NCI-H460 (cell line): ENCODE measurements at regions not wholly inside any gene's neighbourhood (a gene's known extent, or its start where the extent isn't known, plus 50 kb on each side); places are given as distances from the start of the nearest gene placed in this dataset.

Experiments
- DNase-seq: peaks from one replicate; pipeline ENCODE4 v3.0.0-alpha.2; 2016; ENCODE audit warnings: low read depth; ENCODE audit errors: extremely low read depth

DNA sequence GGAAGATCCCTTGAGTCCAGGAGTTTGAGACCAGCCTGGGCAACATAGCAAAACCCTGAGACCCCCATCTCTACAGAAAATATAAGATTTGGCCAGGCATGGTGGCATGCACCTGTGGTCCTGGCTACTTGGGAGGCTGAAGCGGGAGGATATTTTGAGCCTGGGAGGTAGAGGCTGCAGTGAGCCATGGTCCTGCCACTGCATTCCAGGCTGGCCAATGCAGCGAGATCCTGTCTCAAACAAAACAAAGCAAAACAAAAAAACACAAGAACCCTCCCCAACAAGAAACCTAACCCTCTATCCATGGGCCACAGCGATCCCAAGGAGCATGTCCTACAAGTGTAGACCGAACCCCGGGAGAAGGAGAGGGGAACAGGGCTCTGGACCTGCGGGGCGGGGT is 133.3 kb downstream of the MGAT5B start:
- DNase-seq, result no peak

DNA sequence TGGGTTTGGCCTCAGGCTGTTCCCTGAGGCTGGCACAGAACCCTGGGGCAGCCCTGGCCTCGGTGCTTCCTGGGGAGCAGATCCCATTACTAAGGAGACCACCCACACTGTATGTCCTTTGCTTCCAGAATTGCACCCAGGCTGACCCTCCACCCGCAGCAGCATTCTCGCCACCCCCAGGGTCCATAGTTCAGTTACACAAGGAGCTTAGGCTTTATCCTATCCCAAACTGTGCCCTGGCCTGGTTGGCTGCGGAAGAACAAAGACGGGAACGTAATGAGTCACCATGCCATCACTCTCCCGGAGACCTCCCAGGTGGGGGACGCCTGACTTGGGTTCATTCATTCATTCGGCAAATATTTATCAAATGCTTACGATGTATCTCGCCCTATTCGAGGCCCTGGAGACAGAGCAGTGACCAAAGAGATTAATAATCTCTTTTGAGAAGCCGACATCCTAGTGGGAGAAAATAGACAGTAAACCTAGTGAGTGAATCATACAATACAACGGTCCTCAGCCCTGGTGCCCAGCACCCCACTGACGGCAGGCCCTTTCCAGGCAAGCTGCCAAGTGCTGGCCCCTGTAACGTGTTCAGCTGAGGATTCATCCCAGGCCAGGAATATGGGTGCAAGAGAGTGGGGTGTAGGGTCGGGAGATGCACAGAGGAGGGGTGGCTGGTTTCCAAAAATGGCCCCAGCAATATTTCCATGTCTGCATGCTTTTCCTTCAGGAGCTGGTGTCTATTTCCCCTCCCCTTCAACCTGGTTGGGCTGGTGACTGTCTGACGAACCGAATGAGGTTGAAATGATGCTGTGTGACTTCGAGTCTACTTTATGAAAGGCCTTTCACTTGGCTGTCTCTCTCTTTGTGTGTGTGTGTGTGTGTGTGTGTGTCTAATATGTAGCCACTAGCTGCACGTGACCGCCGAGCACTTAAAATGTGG is 134.2 kb downstream of the MGAT5B start:
- no peak for DNase-seq

DNA sequence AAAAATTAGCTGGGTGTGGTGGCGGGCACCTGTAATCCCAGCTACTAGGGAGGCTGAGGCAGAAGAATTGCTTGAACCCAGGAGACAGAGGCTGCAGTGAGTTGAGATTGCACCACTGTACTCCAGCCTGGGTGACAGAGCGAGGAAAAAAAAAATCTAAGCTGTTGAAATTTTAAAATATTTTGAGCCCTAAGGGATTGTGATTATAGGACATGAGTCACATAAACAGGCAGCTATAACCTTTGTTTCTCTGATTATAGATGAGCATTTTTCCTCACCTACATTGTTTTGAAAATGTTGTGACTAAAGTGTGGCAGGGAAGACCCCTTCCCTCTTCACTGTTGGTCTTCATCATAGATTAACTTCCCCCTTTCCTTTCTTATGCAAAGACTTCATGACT is 135.5 kb downstream of the MGAT5B start:
- DNase-seq, result no peak

DNA sequence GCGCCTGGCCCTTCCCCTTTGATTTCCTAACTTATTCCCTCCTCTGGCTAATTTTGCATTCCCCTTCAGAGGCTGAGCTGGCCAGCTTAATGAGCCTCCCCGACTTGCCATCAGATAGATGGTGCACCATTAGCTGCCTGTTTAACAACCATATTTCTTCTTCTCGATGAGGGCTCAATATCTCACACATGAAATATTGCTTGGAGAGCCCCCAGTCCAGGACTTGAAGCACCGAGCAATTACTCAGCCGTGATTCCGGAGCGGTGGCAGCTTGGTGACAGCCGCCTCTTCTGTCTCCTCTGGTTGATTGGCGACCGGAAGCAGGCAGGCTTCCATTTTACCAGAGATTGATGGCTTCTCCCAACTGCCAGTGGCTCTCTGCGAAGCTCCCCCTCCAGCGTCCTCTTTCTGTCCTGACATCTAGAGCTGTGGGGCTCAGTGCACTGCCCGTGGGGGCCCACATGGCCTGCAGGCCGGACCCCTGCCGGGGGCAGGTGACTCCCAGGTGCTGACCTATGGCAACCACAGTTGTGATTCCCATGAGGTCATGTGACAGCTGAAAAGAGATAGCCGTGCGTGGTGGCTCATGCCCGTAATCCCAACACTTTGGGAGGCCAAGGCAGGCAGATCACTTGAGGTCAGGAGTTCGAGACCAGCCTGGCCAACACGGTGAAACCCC is 133.7 kb upstream of the SEC14L1 start:
- no peak for DNase-seq

DNA sequence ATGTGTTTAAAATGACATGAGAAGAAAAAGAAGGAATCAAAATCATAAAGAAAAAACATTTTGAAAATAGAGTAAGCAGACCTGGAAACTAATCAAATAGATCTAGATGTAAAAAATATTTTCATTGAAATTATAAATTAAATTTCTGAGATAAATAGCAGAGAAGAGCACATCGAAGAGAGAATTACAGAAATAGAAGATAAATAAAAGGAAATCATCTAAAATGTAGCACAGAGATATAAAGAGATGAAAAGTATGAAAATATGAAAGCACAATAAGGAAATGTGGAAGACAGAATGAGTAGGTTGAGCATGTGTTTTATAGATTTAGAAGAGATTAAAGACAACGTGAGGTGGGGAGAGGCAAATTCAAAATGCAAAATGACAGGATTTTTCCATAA is 130.9 kb upstream of the SEC14L1 start:
- DNase-seq, result no peak

DNA sequence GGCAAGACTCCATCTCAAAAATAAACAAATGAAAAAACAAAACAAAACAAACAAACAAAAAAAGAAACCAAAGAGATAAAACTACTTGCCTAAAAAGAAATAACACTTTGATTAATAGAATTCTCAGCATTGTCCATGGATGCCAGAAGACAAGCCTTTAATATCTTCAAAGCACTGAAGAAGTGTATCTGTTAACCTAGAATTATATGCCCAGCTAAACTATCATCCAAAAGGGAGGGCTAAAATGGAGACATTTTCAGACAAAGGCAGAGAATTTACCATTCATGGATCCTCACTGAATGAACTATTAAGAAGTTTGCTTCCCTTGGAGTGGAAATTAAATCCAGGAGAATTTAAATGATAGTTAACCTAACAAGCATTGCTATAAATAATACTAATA is 130.1 kb upstream of the SEC14L1 start:
- DNase-seq, result no peak

DNA sequence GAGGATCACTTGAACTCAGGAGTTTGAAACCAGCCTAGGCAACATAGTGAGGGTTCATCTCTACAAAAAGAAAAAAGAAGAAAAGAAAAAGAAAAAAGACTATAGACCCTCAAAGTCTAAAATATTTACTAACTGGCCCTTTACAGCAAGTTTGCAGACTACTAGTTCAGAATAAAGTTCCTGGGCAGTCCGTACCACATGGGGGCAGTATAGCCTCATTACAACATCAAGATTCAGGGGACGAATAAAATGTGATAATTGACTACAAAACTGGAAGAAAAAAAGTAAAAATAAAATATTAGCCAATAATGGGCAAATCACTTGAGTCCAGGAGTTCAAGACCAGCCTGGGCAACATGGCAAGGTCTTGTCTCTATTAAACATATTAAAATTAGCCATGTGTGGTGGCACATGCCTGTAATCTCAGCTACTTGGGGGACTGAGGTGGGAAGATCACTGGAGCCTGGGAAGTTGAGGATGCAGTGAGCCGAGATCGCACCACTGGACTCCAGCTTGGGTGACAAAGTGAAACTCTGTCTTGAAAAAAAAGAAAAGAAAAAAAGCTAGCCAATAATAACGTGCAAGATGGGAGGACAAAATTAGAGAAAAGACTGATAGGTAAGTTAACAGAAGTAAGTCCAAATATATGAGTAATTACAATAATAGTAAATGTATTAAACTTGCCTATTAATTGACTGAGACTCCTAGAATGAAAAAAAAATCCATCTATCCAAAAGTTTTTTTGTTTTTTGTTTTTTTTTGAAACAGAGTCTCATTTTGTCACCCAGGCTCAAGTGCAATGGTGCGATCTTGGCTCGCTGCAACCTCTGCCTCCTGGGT is 129.4 kb upstream of the SEC14L1 start:
- DNase-seq, result no peak

DNA sequence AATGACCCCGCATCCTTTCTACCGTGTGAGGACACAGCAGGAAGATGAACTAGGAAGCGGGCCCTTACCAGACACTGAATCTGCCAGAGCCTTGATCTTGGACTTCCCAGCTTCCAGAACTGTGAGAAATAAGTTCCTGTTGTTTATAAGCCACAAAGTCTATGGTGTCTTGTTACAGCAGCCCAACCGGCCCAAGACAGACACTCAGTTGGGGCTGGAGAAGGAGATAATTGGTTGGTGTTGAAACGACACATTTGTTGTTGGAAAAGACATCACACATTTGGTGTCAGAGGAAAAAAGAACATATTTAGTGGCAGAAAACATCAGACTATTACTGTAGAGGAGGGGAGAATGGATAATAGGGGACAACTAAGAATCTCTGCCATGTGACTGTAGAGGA is 122.3 kb upstream of the SEC14L1 start:
- no peak for DNase-seq

DNA sequence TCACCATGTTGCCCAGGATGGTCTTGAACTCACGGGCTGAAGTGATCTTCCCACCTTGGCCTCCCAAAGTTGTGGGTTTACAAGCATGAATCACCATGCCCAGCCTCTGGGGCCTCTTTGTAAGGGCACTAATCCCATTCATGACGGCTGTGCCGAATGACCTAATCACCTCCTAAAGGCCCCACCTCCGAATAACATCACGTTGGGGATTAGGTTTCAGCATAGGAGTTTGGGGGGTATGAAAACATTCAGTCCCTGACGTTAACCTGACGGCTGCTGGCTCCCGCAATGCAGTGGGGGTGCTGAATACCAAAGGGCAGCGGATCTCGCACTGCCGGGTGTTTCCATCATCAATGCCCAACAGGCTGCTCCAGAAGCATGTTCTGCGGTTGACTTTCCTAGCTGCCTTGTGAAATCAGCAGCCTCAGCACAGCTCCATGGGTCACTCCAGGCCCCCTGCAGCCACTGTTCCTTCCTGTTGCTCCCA is 120.8 kb upstream of the SEC14L1 start:
- DNase-seq, result no peak

DNA sequence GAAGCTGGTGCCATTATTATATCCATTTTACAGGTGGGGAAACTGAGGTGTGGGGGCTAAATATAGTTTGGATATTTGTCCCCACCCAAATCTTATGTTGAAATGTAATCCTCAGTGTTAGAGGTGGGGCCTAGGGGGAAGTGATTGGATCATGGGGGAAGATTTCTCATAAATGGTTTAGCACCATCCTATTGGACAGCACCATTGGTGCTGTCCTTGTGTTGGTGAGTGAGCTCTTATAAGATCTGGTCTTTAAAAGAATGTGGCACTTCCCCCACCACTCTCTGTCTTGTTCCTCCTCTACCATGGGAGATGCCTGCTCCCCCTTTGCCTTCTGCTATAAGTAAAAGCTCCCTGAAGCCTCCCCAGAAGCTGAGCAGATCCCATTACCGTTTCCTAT is 119.8 kb upstream of the SEC14L1 start:
- DNase-seq, result no peak

DNA sequence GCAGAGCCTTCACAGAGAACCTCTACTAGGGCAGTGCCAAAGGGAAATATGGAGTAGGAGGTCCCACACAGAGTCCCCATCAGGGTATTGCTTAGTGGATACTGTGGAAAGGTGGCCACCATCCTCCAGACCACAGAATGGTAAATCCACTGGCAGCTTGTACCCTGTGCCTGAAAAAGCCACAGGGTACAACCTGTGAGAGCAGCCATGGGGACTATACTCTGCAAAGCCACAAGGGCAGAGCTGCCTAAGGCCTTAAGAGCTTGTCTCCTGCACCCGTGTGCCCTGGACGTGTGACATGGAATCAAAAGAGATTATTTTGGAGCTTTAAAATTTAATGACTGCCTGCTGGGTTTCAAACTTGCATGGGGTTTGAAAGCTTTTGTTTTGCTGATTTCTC is 118.0 kb upstream of the SEC14L1 start:
- no peak for DNase-seq

DNA sequence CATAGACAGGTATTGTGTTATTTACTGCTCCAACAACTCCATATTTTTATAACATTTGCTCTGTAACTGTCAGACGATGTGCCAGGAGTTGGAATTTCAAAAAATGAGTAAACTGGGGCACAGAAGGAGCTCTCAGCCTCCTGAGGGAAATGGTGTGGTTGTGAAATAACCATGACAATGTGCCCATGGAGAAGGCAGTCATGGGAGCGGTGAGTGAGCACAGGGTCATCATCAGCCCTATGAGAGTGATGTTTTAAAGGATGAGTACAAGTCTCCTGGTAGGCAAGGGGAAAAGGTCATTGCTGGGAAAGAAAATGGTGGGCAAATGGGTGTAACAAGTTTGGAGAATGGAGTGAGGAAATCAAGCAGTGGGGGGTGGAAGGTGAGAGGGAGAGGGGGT is 115.0 kb upstream of the SEC14L1 start:
- DNase-seq, result no peak

DNA sequence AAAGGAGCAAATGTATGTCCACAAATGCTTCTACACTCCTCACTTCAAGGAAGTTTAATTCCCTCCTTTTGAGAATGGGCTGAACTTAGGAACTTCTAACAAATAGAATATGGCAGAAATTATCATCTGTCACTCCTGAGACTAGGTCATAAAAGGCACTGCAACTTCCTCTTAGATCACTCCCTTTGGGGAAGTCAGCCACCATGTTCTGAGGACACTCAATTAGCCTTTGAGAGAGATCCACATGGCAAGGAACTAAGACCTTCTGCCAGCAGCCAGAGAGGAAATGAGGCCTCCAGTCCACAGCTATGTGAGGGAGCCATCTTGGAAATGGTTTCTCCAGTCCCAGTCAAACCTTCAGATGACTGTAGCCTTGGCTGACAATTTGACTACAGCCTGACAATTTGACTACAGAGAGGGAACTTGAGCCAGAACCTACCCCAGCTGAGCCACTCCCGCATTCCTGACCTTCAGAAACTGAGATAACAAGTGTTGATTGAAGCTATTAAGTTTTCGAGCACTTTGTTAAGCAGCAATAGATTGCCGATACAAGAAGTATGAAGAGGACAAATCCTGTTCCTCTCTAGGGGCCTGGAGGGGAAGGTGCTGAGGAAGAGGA is 113.4 kb upstream of the SEC14L1 start:
- no peak for DNase-seq

DNA sequence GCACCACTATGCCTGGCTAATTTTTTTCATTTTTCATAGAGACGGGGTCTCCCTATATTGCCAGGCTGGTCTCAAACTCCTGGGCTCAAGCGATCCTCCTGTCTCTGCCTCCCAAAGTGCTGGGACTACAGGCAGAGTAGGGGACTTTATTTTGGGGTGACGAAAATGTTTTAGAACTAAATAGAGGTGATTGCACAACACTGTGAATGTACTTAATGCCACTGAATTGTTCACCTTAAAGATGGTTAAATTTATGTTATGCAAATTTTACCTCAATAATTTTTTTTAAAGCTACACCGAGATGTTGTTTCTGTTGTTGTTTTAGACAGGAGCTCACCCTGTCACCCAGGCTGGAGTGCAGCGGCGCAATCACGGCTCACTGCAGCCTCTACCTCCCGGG is 111.9 kb upstream of the SEC14L1 start:
- no peak for DNase-seq

DNA sequence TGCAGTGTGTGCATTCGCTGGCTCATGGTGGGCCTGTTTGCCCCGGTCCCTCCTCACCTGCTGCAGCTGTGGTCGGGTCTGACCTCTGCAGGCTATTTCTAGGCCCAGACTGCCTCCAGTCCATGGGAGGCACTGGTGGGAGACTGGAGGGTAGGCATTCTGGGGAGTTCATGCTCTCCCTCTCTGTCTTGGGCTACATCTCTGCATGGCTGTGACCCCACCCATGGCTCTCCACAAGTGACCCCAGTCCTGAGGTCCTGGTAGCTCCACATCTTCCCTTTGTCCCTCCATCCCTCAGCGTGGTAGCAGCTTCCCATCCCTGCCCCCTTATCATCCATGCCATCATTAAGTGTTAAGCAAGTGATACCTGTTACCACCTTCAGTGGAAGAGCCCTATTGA is 107.8 kb upstream of the SEC14L1 start:
- DNase-seq, result no peak

DNA sequence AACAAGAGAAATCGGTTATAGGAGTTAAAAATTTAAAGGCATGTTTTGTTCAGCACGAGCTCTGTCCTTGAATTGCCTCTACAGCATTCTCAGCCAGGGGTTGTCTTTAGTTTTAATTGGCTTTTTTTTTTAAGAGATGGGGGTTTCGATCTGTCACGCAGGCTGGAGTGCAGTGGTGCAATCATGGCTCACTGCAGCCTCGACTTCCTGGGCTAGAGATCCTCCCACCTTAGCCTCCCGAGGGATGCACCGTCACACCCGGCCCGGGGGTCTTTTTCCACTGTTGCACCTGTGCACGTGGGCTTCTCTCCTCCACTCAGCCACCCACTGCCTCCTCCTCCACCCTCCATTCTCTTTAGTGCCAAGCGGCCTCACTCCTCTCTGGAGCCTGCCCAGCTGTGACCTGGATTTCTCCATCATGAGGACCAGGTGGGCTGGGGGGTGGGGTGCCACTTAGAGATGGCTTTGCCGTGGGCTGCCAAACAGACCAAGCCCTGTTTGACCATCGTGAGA is 106.8 kb upstream of the SEC14L1 start:
- DNase-seq, result no peak

DNA sequence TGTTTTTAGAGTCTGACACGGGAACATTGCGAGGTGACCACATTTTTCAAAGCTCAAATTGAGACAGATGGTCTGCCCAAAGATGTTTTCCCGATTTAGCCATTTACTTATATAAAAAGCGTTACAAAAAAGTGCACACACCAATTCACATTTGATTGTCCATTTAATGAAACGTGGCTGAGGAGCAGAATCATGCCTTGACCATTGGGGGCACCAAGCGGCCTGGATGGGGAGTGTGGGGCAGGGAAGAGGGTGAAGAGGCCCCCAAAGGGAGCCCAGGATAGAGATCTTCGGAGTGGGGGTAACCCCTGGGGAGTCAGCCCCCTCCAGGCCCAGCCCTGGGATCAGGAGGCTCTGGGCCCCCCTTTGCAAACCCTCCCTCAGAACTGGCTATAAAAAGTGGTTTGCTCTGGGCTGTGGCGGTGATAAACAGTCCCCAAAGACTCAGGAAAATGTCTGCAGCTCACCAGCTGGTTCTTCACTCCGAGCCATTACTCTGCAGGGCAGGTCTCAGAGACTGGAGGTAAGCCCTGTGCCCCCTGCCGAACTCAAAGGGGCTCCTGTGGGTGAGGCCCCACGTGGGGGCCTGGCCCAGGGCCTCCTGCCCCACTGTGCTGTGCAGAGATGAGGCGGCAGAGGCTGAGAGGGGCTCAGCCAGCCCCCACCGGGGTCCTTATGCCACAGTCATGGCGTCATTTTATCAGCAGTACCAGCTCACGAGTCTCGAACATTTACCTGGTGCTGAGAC is 105.9 kb upstream of the SEC14L1 start:
- DNase-seq, result no peak

DNA sequence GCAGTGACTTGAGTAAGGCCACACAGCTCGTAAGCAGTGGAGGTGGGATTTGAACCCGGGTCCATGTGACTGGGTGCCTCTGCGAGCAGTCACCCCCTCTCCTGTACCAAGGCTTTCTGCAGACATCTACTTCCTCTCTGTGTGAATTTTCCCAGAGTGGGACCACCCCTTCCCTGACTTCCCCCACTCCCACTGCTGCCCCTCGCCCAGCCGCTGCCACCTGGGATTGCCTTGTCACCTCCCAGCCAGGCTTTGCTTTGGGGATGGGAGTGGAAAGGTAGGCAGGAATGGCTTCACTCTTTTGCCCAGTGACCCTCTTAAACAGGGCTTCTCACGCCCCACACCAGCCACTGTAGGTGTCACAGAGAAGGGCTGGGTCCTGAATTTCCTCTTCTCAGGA is 105.2 kb upstream of the SEC14L1 start:
- no peak for DNase-seq

DNA sequence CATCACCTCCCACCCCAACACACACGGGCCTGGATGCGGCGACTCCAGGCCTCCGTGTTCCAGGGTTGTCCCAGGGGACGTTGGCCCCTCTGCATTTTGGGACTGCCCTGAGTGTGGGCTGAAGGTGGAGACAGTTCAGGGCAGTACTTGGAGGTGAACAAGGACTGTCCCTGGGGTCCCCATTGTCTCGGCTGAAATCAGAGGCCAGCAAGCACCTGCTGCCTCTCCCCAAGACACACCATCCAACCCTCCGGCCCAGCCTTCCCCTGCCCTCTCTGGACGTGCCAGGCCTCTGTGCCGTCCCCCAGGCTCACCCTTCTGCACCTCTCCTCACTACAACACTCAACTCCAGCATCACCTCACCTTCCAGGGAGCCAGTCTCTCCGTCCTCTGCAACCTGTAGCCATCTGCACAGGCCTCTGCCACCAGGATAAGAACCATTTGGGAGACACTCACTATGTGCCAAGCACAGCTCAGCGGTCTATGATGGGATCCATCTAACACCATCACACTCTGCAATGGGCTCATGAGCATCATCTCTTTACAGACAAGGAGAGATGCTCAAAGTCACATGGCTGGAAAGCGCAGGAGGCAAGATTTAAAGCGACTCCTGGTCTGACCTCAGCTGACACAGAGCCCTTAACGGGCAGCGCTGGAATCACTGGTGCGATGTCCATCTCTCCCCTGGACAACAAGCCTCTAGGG is 104.5 kb upstream of the SEC14L1 start:
- no peak for DNase-seq
